CD4-positive, alpha-beta T cell (primary cell): ENCODE measurements at regions not wholly inside any gene's neighbourhood (a gene's known extent, or its start where the extent isn't known, plus 50 kb on each side); places are given as distances from the start of the nearest gene placed in this dataset.

Experiments
- ATAC-seq: fragments of 200-7000 bp; cut with Tn5 transposase; one replicate; pipeline ENCODE4 v1.10.0; 2022; ENCODE audit warnings: mild to moderate bottlenecking; ENCODE audit not compliant: poor library complexity
- CTCF ChIA-PET: fragments of 350-600 bp; sonication (Branson Sonifier 250); formaldehyde crosslinking; loops from one replicate; lab custom pipeline; 2021; ENCODE audit warnings: antibody characterized with exemption, inconsistent platforms; lab: Charles Lee
- POLR2A ChIA-PET: fragments of 350-600 bp; sonication (Branson Sonifier 250); formaldehyde crosslinking; loops from one replicate; lab custom pipeline; 2021; ENCODE audit warnings: antibody characterized with exemption, inconsistent platforms; lab: Charles Lee
- DNase-seq, 14 experiments: peaks; one replicate each; pipeline ENCODE4 v3.0.0-alpha.2; 2013 to 2020; ENCODE audit warnings: mixed read lengths in 2 of 14
- H3K27ac ChIP-seq, 2 donors: one replicate each; pipeline versions ENCODE4 v1.5.1 to v1.7.0; 2013; ENCODE audit warnings: low read length in 2 of 2, low read depth in 1 of 2, mild to moderate bottlenecking in 1 of 2
- H3K27me3 ChIP-seq, 2 experiments: 1 replicate in 1 of 2; 2 replicates in 1 of 2; pipeline versions ENCODE4 v1.6.1 to v1.7.0; 2013; ENCODE audit warnings: low read length in 2 of 2, control low read depth in 1 of 2, mild to moderate bottlenecking in 1 of 2, moderate library complexity in 1 of 2; ENCODE audit not compliant: insufficient read depth in 2 of 2, control insufficient read depth in 1 of 2
- H3K36me3 ChIP-seq: one replicate; pipeline ENCODE4 v1.6.1; 2013; ENCODE audit warnings: low read length, control low read depth; ENCODE audit not compliant: insufficient read depth
- H3K4me1 ChIP-seq: one replicate; pipeline ENCODE4 v1.6.1; 2013; ENCODE audit warnings: low read length, control low read depth; ENCODE audit not compliant: insufficient read depth
- H3K4me3 ChIP-seq: one replicate; pipeline ENCODE4 v1.5.1; 2013; ENCODE audit warnings: mild to moderate bottlenecking, low read length, moderate library complexity
- H3K9me3 ChIP-seq, 2 experiments: 1 replicate in 1 of 2; 2 replicates in 1 of 2; pipeline versions ENCODE4 v1.6.1 to v1.7.0; 2013; ENCODE audit warnings: low read length in 2 of 2, mild to moderate bottlenecking in 2 of 2, control low read depth in 1 of 2, moderate library complexity in 1 of 2; ENCODE audit not compliant: control insufficient read depth in 1 of 2, insufficient read depth in 1 of 2
- H3K27ac Mint-ChIP-seq: one replicate; pipeline ENCODE4 v1.8.0; 2020; ENCODE audit warnings: mixed read lengths
- H3K27me3 Mint-ChIP-seq: one replicate; pipeline ENCODE4 v1.8.0; 2021; ENCODE audit warnings: mixed read lengths
- H3K36me3 Mint-ChIP-seq: one replicate; pipeline ENCODE4 v1.8.0; 2021; ENCODE audit warnings: low read depth, mixed read lengths
- H3K4me1 Mint-ChIP-seq: one replicate; pipeline ENCODE4 v1.8.0; 2021; ENCODE audit warnings: low read depth, mixed read lengths
- H3K4me3 Mint-ChIP-seq: one replicate; pipeline ENCODE4 v1.8.0; 2020; ENCODE audit warnings: mild to moderate bottlenecking, mixed read lengths
- H3K9me3 Mint-ChIP-seq: one replicate; pipeline ENCODE4 v1.8.0; 2020; ENCODE audit warnings: mixed read lengths
- intact Hi-C, 2 experiments: fragments of 100-400 bp; cut with DNase I in 1 of 2; cut with micrococcal nuclease in 1 of 2; formaldehyde crosslinking; loops; one replicate each; pipeline versions ENCODE4 v1.15.1 to v1.9.0; 2023 to 2025; cut with DNase I, micrococcal nuclease
- TF ChIP-seq, protein P1 (sequence below): fragments of 200-600 bp; IDR thresholded peaks from one replicate; pipeline ENCODE4 v1.8.0; 2022; ENCODE audit warnings: antibody characterized with exemption, mild to moderate bottlenecking

DNA sequence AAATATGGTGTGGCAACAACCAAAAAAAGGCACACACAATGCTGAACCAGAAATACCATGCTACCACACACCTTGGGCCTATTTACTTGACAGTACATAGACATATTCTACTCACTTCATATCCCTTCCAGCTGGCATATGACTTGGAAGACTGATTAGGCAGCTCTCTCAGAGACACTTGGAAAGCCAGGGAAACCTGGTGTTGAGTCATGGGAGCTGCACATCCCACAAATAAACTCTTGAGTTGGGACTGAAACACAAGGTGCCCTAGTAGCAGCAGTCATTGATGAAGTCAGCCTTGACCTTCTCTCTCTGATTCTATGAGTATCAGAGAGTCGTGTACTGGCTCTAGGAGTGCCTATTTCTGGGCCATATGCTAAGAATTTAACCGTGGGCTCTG lies 776.6 kb upstream of the LCORL start:
- Mint-ChIP-seq H3K27ac (no peak overlapping the region), H3K9me3 (no peaks in the 10 kb centered on the region), H3K36me3 (no peaks in the 10 kb centered on the region), H3K4me3 (no peak overlapping the region), H3K27me3 (no peaks in the 10 kb centered on the region), H3K4me1 (no peaks in the 10 kb centered on the region)
- no peaks in the 10 kb centered on the region for H3K4me1 ChIP-seq
- H3K27me3 ChIP-seq = no peaks in the 10 kb centered on the region
- no peak overlapping the region for H3K4me3 ChIP-seq
- no peak for ATAC-seq
- CTCF ChIA-PET = no interaction called here
- POLR2A ChIA-PET = no interaction called here
- no peaks in the 10 kb centered on the region for H3K9me3 ChIP-seq
- H3K27ac ChIP-seq = no peak overlapping the region
- intact Hi-C loops = no loop called here
- no peak for DNase-seq
- TF ChIP-seq, protein P1, sequence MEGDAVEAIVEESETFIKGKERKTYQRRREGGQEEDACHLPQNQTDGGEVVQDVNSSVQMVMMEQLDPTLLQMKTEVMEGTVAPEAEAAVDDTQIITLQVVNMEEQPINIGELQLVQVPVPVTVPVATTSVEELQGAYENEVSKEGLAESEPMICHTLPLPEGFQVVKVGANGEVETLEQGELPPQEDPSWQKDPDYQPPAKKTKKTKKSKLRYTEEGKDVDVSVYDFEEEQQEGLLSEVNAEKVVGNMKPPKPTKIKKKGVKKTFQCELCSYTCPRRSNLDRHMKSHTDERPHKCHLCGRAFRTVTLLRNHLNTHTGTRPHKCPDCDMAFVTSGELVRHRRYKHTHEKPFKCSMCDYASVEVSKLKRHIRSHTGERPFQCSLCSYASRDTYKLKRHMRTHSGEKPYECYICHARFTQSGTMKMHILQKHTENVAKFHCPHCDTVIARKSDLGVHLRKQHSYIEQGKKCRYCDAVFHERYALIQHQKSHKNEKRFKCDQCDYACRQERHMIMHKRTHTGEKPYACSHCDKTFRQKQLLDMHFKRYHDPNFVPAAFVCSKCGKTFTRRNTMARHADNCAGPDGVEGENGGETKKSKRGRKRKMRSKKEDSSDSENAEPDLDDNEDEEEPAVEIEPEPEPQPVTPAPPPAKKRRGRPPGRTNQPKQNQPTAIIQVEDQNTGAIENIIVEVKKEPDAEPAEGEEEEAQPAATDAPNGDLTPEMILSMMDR = no peak
- no peaks in the 10 kb centered on the region for H3K36me3 ChIP-seq

DNA sequence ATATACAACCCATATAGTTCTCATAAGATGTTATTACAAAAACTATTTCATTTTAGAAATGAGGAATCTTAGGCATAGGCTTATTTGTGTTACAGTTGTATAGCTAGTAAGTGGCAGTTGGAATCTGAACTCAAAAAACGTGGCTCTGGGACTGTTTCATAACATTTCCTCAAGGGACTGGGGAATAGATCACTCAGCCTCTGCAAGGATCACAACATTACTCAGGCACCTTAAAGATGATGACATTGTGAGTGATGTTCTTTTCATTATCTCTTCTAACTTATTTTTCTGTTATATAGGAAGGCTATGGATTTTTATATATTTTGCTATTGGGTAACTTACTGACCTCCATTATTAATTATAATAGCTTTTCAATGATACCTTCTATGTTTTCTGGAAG lies 774.2 kb upstream of the LCORL start:
- no peaks in the 10 kb centered on the region for H3K36me3 ChIP-seq
- no peak for DNase-seq
- Mint-ChIP-seq H3K36me3 (no peaks in the 10 kb centered on the region), H3K27ac (no peak overlapping the region), H3K4me3 (no peak overlapping the region), H3K4me1 (no peaks in the 10 kb centered on the region), H3K9me3 (no peaks in the 10 kb centered on the region), H3K27me3 (no peaks in the 10 kb centered on the region)
- no peak overlapping the region for H3K27ac ChIP-seq
- no peaks in the 10 kb centered on the region for H3K27me3 ChIP-seq
- no peak overlapping the region for H3K4me3 ChIP-seq
- TF ChIP-seq, protein P1 = no peak
- H3K9me3 ChIP-seq = no peaks in the 10 kb centered on the region
- ATAC-seq = no peak
- intact Hi-C loops = no loop called here
- CTCF ChIA-PET = no interaction called here
- no peaks in the 10 kb centered on the region for H3K4me1 ChIP-seq
- POLR2A ChIA-PET = no interaction called here

DNA sequence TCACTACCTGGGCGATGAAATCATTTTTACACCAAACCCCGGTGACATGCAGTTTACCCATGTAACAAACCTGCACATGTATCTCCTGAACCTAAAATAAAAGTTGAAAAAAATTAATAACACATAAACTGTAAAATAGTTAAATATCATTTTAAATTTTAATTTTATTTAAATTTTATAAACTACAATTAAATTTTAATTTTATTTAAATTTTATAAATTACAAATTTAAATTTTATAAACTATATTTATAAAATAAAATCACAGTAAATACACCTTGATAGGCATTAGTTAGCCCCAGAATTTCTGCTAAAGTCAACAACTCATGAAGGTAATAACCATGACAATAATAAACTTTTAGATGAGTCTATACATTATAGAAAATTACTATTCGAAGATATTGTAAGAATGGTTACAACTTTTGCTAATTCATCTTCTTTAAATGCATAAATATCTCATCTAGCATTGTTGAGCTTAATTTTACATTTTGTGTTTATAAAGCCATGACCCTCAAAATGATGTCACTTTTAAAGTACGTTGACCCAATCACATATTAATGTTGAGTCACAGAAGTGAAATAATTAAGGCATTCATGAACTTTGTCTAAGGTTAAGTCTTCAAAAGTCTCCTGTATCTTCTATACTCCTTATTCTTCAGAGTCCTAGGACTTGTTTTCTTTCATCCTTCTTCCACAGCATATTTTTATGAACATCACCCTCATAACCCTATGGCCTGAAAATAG lies 755.8 kb upstream of the LCORL start:
- Histone ChIP-seq H3K4me1 (no peaks in the 10 kb centered on the region), H3K36me3 (no peaks in the 10 kb centered on the region), H3K27me3 (no peaks in the 10 kb centered on the region), H3K9me3 (no peaks in the 10 kb centered on the region), H3K27ac (no peak overlapping the region), H3K4me3 (no peak overlapping the region)
- ChIA-PET CTCF (no interaction called here), POLR2A (no interaction called here)
- no peak overlapping the region for H3K27ac Mint-ChIP-seq
- TF ChIP-seq, protein P1 = no peak
- intact Hi-C loops = no loop called here
- no peaks in the 10 kb centered on the region for H3K36me3 Mint-ChIP-seq
- H3K9me3 Mint-ChIP-seq = peaks cover 2% of the 10 kb centered on the region
- no peaks in the 10 kb centered on the region for H3K4me1 Mint-ChIP-seq
- H3K4me3 Mint-ChIP-seq = no peak overlapping the region
- ATAC-seq = no peak
- no peak for DNase-seq
- no peaks in the 10 kb centered on the region for H3K27me3 Mint-ChIP-seq
